ENCODE measurements at regions not wholly inside any gene's neighbourhood (a gene's known extent, or its start where the extent isn't known, plus 50 kb on each side); places are given as distances from the start of the nearest gene placed in this dataset.

DNA sequence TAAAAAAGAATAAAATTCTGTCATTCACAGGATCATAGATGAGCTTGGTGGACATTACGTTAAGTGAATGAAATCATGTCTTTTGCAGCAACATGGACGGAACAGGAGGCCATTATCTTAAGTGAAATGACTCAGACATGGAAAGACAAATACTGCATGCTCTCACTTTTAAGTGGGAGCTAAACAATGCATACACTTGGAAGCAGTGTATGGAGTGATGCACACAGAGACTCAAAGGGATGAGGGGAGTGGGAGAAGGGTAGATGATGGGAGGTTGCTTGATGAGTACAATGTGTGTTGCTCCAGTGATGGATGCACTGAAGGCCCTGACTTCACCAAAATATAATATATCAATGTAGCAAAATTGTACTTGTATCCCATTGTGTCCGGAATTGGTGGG lies 293.4 kb downstream of the CD109 start:
- no peaks in the 10 kb centered on the region for H3F3A ChIP-seq (ENCODE audit: control insufficient read depth, insufficient read depth)
- no peak for TF ChIP-seq EZH2phosphoT487 (IDR thresholded peaks at IDR 0.05; ENCODE audit: borderline replicate concordance, low read length)
- TF ChIP-seq, protein P1, sequence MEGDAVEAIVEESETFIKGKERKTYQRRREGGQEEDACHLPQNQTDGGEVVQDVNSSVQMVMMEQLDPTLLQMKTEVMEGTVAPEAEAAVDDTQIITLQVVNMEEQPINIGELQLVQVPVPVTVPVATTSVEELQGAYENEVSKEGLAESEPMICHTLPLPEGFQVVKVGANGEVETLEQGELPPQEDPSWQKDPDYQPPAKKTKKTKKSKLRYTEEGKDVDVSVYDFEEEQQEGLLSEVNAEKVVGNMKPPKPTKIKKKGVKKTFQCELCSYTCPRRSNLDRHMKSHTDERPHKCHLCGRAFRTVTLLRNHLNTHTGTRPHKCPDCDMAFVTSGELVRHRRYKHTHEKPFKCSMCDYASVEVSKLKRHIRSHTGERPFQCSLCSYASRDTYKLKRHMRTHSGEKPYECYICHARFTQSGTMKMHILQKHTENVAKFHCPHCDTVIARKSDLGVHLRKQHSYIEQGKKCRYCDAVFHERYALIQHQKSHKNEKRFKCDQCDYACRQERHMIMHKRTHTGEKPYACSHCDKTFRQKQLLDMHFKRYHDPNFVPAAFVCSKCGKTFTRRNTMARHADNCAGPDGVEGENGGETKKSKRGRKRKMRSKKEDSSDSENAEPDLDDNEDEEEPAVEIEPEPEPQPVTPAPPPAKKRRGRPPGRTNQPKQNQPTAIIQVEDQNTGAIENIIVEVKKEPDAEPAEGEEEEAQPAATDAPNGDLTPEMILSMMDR (IDR thresholded peaks at IDR 0.05; ENCODE audit: low read depth, low read length, poor library complexity, severe bottlenecking), result no peak
- H3K27me3 ChIP-seq (ENCODE audit: control insufficient read depth, low read length), result no peaks in the 10 kb centered on the region
- no peaks in the 10 kb centered on the region for H3K9me2 ChIP-seq (replicated peaks; ENCODE audit: control insufficient read depth, low read length)
- no peak overlapping the region for H3K4me3 ChIP-seq (ENCODE audit: low read length)
- no peaks in the 10 kb centered on the region for H3K4me1 ChIP-seq (ENCODE audit: control insufficient read depth, low read length)
- no peaks in the 10 kb centered on the region for H4K20me1 ChIP-seq (ENCODE audit: control insufficient read depth, insufficient read depth, low read depth, low read length)
- no peaks in the 10 kb centered on the region for H3K9me3 ChIP-seq (ENCODE audit: control insufficient read depth, insufficient read depth, low read length)
- H3K4me2 ChIP-seq (ENCODE audit: low read length), result no peak overlapping the region
- H3K27ac ChIP-seq (ENCODE audit: low read depth, low read length), result no peak overlapping the region
- H3K79me2 ChIP-seq (ENCODE audit: control insufficient read depth, low read length), result no peaks in the 10 kb centered on the region
- no peaks in the 10 kb centered on the region for H3K36me3 ChIP-seq (ENCODE audit: control insufficient read depth, low read length)

DNA sequence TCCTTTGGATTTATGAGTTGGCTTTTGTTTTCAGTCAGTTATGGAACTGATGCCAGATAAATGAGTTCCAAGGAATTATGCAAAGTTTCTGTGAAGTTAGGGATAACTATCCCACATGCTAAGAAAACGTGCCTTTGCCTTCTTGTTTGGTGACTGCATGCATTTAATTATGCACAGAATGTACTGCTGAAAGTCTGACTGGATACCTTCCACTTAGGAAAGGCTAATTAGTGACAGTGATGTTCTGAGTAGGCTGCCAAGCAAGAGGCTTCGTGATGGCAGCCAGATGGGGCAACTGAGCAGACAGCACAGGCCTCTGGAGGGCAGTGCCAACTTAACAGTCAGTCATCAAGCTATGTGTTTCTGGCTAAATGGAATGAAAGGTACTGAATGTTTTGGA lies 289.9 kb downstream of the CD109 start:
- no peak overlapping the region for H3K4me3 ChIP-seq (ENCODE audit: low read length)
- no peaks in the 10 kb centered on the region for H3K27me3 ChIP-seq (ENCODE audit: control insufficient read depth, low read length)
- no peaks in the 10 kb centered on the region for H4K20me1 ChIP-seq (ENCODE audit: control insufficient read depth, insufficient read depth, low read depth, low read length)
- H3K4me1 ChIP-seq (ENCODE audit: control insufficient read depth, low read length), result no peaks in the 10 kb centered on the region
- no peaks in the 10 kb centered on the region for H3K9me3 ChIP-seq (ENCODE audit: control insufficient read depth, insufficient read depth, low read length)
- no peak overlapping the region for H3K4me2 ChIP-seq (ENCODE audit: low read length)
- no peaks in the 10 kb centered on the region for H3K79me2 ChIP-seq (ENCODE audit: control insufficient read depth, low read length)
- no peaks in the 10 kb centered on the region for H3K36me3 ChIP-seq (ENCODE audit: control insufficient read depth, low read length)
- H3K27ac ChIP-seq (ENCODE audit: low read depth, low read length), result no peak overlapping the region
- TF ChIP-seq EZH2phosphoT487 (IDR thresholded peaks at IDR 0.05; ENCODE audit: borderline replicate concordance, low read length), result no peak
- TF ChIP-seq, protein P1 (IDR thresholded peaks at IDR 0.05; ENCODE audit: low read depth, low read length, poor library complexity, severe bottlenecking), result no peak
- H3K9me2 ChIP-seq (replicated peaks; ENCODE audit: control insufficient read depth, low read length), result no peaks in the 10 kb centered on the region
- H3F3A ChIP-seq (ENCODE audit: control insufficient read depth, insufficient read depth), result no peaks in the 10 kb centered on the region

DNA sequence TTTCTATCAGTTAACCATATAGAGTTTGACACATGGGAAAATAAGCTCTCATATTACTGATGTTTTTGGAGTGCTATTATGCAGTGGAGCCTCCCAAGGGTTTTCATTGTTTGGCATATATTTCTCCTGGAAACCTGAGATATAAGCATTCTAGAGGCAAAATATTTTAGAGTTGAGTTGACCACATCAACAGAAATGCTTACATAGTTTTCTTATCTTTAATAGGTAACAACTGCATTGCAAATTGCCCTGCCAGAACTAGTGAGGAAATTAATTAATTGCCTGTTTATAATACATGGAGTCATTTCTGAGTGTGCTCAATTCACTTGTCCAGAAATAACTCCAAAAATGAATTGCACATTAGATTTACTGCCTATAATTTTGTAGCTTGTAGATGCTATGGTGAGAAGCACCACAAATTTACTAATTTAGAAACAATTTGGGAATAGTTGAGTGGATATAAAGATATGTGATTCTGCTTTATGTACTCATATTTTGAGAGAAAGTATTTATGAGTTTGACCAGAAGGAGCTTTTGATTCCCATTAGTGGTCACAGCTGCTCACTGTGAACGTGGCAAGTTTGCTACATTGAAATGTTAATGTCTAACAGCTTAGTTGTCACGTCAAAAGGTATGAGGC lies 288.7 kb downstream of the CD109 start:
- no peaks in the 10 kb centered on the region for H3F3A ChIP-seq (ENCODE audit: control insufficient read depth, insufficient read depth)
- no peak overlapping the region for H3K4me3 ChIP-seq (ENCODE audit: low read length)
- no peaks in the 10 kb centered on the region for H3K36me3 ChIP-seq (ENCODE audit: control insufficient read depth, low read length)
- no peak overlapping the region for H3K27ac ChIP-seq (ENCODE audit: low read depth, low read length)
- no peaks in the 10 kb centered on the region for H3K4me1 ChIP-seq (ENCODE audit: control insufficient read depth, low read length)
- H4K20me1 ChIP-seq (ENCODE audit: control insufficient read depth, insufficient read depth, low read depth, low read length), result no peaks in the 10 kb centered on the region
- no peaks in the 10 kb centered on the region for H3K9me2 ChIP-seq (replicated peaks; ENCODE audit: control insufficient read depth, low read length)
- H3K27me3 ChIP-seq (ENCODE audit: control insufficient read depth, low read length), result no peaks in the 10 kb centered on the region
- H3K9me3 ChIP-seq (ENCODE audit: control insufficient read depth, insufficient read depth, low read length), result no peaks in the 10 kb centered on the region
- H3K79me2 ChIP-seq (ENCODE audit: control insufficient read depth, low read length), result no peaks in the 10 kb centered on the region
- no peak overlapping the region for H3K4me2 ChIP-seq (ENCODE audit: low read length)
- TF ChIP-seq, protein P1 (IDR thresholded peaks at IDR 0.05; ENCODE audit: low read depth, low read length, poor library complexity, severe bottlenecking), result no peak
- no peak for TF ChIP-seq EZH2phosphoT487 (IDR thresholded peaks at IDR 0.05; ENCODE audit: borderline replicate concordance, low read length)
